K562 (cell line): ENCODE measurements at regions not wholly inside any gene's neighbourhood (a gene's known extent, or its start where the extent isn't known, plus 50 kb on each side); places are given as distances from the start of the nearest gene placed in this dataset.

Experiments
- ARID2 ChIP-seq: fragments of 450-650 bp; IDR thresholded peaks from 2 replicates; pipeline ENCODE4 v1.6.1; 2017; ENCODE audit warnings: antibody characterized with exemption, mild to moderate bottlenecking
- ASH1L ChIP-seq: fragments of 450-650 bp; IDR thresholded peaks from 2 replicates; pipeline ENCODE4 v1.6.1; 2018; ENCODE audit warnings: borderline replicate concordance, mild to moderate bottlenecking, low read depth; ENCODE audit not compliant: partially characterized antibody
- EP300 ChIP-seq: IDR thresholded peaks from 2 replicates; pipeline ENCODE4 v1.6.1; 2012; ENCODE audit warnings: low read length, improper control_type of control experiment
- FOSL1 ChIP-seq: fragments of 200-800 bp; sonication (Bioruptor generic); conservative IDR thresholded peaks from 2 replicates; pipeline ENCODE4 v1.6.1; 2016; ENCODE audit warnings: missing genetic modification characterization, missing compliant biosample characterization
- HIVEP1 ChIP-seq: fragments of 250-450 bp; sonication (Bioruptor Pico); IDR thresholded peaks from 2 replicates; pipeline ENCODE4 v1.4.0; 2020; ENCODE audit warnings: mild to moderate bottlenecking
- HNRNPL ChIP-seq: fragments of 200-400 bp; formaldehyde crosslinking; IDR thresholded peaks from 2 replicates; pipeline ENCODE4 v1.6.1; 2017; ENCODE audit warnings: low read depth, mild to moderate bottlenecking, low read length
- JUN ChIP-seq, 2 experiments: sonication (generic) in 1 of 2; formaldehyde crosslinking in 1 of 2; IDR thresholded peaks; 2 replicates each; pipeline versions ENCODE4 v1.6.1 to v1.8.0; 2012 to 2022; ENCODE audit warnings: borderline replicate concordance in 2 of 2, mild to moderate bottlenecking in 2 of 2, improper control_type of control experiment in 1 of 2, low read depth in 1 of 2, low read length in 1 of 2, missing genetic modification reagents in 1 of 2
- MAFG ChIP-seq: fragments of 450-650 bp; conservative IDR thresholded peaks from 2 replicates; pipeline ENCODE4 v1.6.1; 2016; ENCODE audit warnings: missing genetic modification characterization, missing compliant biosample characterization
- MTA2 ChIP-seq: fragments of 450-650 bp; IDR thresholded peaks from 2 replicates; pipeline ENCODE4 v1.6.1; 2016; ENCODE audit warnings: low read depth
- SMAD1 ChIP-seq: fragments of 150-350 bp; IDR thresholded peaks from 2 replicates; pipeline ENCODE4 v1.6.1; 2014; ENCODE audit warnings: low read length, low read depth; ENCODE audit not compliant: partially characterized antibody
- TAL1 ChIP-seq: fragments of 450-650 bp; IDR thresholded peaks from 2 replicates; pipeline ENCODE4 v1.6.1; 2016; ENCODE audit warnings: mild to moderate bottlenecking
- TEAD2 ChIP-seq: fragments of 450-650 bp; IDR thresholded peaks from 2 replicates; pipeline ENCODE4 v1.6.1; 2016; ENCODE audit warnings: missing genetic modification characterization, control low read depth, missing compliant biosample characterization
- ZNF311 ChIP-seq: fragments of 250-450 bp; sonication (Bioruptor Pico); IDR thresholded peaks from 2 replicates; pipeline ENCODE4 v1.4.0; 2020; ENCODE audit warnings: mild to moderate bottlenecking, moderate library complexity
- TF ChIP-seq, protein P1 (sequence below): fragments of 250-450 bp; sonication (Bioruptor Pico); IDR thresholded peaks from 2 replicates; pipeline ENCODE4 v1.8.0; 2022; ENCODE audit warnings: inconsistent platforms, mild to moderate bottlenecking, moderate library complexity, borderline replicate concordance
- TF ChIP-seq, protein P2 (sequence below): fragments of 450-650 bp; formaldehyde crosslinking; IDR thresholded peaks from 2 replicates; pipeline ENCODE4 v1.4.0; 2020; ENCODE audit warnings: mild to moderate bottlenecking, moderate library complexity
- TF ChIP-seq, protein P3 (sequence below), 2 experiments: fragments of 450-650 bp in 1 of 2; IDR thresholded peaks; 2 replicates each; pipeline ENCODE4 v1.6.1; 2011 to 2017; ENCODE audit warnings: low read depth in 2 of 2, antibody characterized with exemption in 1 of 2, borderline replicate concordance in 1 of 2, low read length in 1 of 2, mild to moderate bottlenecking in 1 of 2, mixed read lengths in 1 of 2; ENCODE audit not compliant: control insufficient read depth in 1 of 2

DNA sequence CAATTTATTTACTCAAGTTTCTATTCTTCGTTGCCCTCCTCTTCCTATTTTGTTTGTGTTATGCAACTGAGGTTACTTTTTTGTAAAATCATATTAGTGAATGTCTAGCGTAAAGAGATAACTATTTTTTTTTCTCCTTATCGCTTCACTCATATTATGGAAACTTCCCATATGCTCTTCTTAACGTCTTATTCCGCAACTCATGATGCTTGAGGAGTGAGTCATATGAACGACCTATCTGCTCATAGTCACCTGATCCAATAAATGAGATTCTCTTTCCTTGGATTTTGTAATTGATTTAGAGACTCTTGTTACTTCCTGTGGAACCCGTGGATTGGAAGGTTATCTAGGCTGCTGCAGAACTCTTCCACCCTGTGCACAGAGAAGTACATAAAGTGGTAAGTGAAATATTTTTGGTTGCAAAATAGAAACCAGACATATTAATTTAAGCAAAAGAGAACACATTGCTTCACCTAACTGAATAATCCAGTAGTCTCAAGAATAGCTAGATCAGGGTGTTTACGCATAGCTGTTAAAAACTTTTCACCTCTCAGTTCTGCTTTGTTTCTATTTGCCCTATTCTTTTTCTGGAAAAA is 719.3 kb upstream of the SGO1 start (continued):
- TF ChIP-seq JUN (IDR thresholded peaks at IDR 0.05; ENCODE audit: borderline replicate concordance, low read depth, low read length) (peak; percentile 77), JUN (CRISPR knock-in tag; IDR thresholded peaks at IDR 0.05; ENCODE audit: borderline replicate concordance) (no peak), HNRNPL (no peak), FOSL1 (peak; percentile 96), MAFG (tag) (peak; percentile 40; the same call in 1 of the 2 replicates), MTA2 (0 out of 2 replicates have a peak, but pooled peaks have one; percentile 14), EP300 (peak; percentile 78), SMAD1 (no peak), TEAD2 (tag) (no peak), ARID2 (no peak), TAL1 (peak; percentile 49), ZNF311 (CRISPR knock-in tag) (no peak), HIVEP1 (CRISPR knock-in tag) (no peak), ASH1L (no peak)
- TF ChIP-seq, protein P1, sequence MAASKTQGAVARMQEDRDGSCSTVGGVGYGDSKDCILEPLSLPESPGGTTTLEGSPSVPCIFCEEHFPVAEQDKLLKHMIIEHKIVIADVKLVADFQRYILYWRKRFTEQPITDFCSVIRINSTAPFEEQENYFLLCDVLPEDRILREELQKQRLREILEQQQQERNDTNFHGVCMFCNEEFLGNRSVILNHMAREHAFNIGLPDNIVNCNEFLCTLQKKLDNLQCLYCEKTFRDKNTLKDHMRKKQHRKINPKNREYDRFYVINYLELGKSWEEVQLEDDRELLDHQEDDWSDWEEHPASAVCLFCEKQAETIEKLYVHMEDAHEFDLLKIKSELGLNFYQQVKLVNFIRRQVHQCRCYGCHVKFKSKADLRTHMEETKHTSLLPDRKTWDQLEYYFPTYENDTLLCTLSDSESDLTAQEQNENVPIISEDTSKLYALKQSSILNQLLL (CRISPR knock-in tag), result no peak
- TF ChIP-seq, protein P2, sequence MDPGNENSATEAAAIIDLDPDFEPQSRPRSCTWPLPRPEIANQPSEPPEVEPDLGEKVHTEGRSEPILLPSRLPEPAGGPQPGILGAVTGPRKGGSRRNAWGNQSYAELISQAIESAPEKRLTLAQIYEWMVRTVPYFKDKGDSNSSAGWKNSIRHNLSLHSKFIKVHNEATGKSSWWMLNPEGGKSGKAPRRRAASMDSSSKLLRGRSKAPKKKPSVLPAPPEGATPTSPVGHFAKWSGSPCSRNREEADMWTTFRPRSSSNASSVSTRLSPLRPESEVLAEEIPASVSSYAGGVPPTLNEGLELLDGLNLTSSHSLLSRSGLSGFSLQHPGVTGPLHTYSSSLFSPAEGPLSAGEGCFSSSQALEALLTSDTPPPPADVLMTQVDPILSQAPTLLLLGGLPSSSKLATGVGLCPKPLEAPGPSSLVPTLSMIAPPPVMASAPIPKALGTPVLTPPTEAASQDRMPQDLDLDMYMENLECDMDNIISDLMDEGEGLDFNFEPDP, result no peak
- TF ChIP-seq, protein P3, sequence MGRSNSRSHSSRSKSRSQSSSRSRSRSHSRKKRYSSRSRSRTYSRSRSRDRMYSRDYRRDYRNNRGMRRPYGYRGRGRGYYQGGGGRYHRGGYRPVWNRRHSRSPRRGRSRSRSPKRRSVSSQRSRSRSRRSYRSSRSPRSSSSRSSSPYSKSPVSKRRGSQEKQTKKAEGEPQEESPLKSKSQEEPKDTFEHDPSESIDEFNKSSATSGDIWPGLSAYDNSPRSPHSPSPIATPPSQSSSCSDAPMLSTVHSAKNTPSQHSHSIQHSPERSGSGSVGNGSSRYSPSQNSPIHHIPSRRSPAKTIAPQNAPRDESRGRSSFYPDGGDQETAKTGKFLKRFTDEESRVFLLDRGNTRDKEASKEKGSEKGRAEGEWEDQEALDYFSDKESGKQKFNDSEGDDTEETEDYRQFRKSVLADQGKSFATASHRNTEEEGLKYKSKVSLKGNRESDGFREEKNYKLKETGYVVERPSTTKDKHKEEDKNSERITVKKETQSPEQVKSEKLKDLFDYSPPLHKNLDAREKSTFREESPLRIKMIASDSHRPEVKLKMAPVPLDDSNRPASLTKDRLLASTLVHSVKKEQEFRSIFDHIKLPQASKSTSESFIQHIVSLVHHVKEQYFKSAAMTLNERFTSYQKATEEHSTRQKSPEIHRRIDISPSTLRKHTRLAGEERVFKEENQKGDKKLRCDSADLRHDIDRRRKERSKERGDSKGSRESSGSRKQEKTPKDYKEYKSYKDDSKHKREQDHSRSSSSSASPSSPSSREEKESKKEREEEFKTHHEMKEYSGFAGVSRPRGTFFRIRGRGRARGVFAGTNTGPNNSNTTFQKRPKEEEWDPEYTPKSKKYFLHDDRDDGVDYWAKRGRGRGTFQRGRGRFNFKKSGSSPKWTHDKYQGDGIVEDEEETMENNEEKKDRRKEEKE (IDR thresholded peaks at IDR 0.05; ENCODE audit: borderline replicate concordance in 1 of 2, control insufficient read depth in 1 of 2, low read depth in 2 of 2, low read length in 1 of 2), result no peak
